ENCODE measurements at regions not wholly inside any gene's neighbourhood (a gene's known extent, or its start where the extent isn't known, plus 50 kb on each side); places are given as distances from the start of the nearest gene placed in this dataset.
A peak's percentile ranks its signal among the peaks of the same experiment; 100 is the strongest.

DNA sequence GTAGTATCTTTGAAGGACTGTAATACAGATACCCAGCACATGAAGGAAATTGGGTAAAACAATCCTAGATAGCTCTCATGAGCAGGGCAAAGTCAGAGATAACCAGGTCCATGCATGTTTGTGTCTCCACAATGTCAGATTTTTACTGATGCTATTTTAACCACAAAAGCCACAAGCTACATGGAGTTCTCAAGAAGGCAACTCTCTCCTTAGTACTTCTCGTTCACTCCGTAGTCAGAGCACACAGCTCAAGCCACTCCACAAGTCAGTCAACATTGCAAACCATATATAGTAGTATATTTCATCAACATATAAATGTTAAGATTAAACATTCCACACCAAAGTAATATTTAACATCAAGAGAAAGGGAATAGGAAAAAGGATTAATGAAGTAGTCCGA lies 98.0 kb upstream of the PIK3CG start:
- ChIA-PET CTCF (ENCODE audit: unreplicated experiment) (no interaction called here), POLR2A (interaction anchor here (0.6 to 1.0 kb wide), 3 partner anchors 8 to 187 kb away, joined by 3 read pairs; no protein-coding TSS in a partner anchor)
- DNase-seq (ENCODE audit: low spot score) = no peak
- no peaks in the 10 kb centered on the region for H3K36me3 ChIP-seq (ENCODE audit: insufficient read depth, low read length)
- intact Hi-C loops (cut with micrococcal nuclease; ENCODE audit: unreplicated experiment) = no loop called here
- no peaks in the 10 kb centered on the region for H3K9me2 ChIP-seq (ENCODE audit: insufficient read depth, low read length)
- TF ChIP-seq, protein P1, sequence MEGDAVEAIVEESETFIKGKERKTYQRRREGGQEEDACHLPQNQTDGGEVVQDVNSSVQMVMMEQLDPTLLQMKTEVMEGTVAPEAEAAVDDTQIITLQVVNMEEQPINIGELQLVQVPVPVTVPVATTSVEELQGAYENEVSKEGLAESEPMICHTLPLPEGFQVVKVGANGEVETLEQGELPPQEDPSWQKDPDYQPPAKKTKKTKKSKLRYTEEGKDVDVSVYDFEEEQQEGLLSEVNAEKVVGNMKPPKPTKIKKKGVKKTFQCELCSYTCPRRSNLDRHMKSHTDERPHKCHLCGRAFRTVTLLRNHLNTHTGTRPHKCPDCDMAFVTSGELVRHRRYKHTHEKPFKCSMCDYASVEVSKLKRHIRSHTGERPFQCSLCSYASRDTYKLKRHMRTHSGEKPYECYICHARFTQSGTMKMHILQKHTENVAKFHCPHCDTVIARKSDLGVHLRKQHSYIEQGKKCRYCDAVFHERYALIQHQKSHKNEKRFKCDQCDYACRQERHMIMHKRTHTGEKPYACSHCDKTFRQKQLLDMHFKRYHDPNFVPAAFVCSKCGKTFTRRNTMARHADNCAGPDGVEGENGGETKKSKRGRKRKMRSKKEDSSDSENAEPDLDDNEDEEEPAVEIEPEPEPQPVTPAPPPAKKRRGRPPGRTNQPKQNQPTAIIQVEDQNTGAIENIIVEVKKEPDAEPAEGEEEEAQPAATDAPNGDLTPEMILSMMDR (conservative IDR thresholded peaks at IDR 0.05; ENCODE audit: low read length) = no peak
- no peak for TF ChIP-seq EZH2phosphoT487 (IDR thresholded peaks at IDR 0.05; ENCODE audit: borderline replicate concordance, low read depth, low read length)
- no TSS peak for BruUV-seq (replicated peaks)
- no peaks in the 10 kb centered on the region for H3K79me2 ChIP-seq (ENCODE audit: insufficient read depth, low read depth, low read length)
- H4K20me1 ChIP-seq (ENCODE audit: insufficient read depth, low read length) = no peaks in the 10 kb centered on the region
- 0 out of 2 replicates have a peak overlapping the region, but pooled peaks have one; percentile 99 for H2AFZ ChIP-seq (ENCODE audit: low read length)
- no peak overlapping the region for H3K27ac ChIP-seq (ENCODE audit: low read depth, low read length, poor library complexity, severe bottlenecking)
- no peaks in the 10 kb centered on the region for H3K9me3 ChIP-seq (ENCODE audit: low read length)
- H3K4me2 ChIP-seq (ENCODE audit: low read length) = no peak overlapping the region
- H3K4me3 ChIP-seq (ENCODE audit: low read depth, low read length, poor library complexity, severe bottlenecking) = no peak overlapping the region
- peaks cover 15% of the 10 kb centered on the region for H3K4me1 ChIP-seq (ENCODE audit: insufficient read depth, low read length, poor library complexity, severe bottlenecking)

DNA sequence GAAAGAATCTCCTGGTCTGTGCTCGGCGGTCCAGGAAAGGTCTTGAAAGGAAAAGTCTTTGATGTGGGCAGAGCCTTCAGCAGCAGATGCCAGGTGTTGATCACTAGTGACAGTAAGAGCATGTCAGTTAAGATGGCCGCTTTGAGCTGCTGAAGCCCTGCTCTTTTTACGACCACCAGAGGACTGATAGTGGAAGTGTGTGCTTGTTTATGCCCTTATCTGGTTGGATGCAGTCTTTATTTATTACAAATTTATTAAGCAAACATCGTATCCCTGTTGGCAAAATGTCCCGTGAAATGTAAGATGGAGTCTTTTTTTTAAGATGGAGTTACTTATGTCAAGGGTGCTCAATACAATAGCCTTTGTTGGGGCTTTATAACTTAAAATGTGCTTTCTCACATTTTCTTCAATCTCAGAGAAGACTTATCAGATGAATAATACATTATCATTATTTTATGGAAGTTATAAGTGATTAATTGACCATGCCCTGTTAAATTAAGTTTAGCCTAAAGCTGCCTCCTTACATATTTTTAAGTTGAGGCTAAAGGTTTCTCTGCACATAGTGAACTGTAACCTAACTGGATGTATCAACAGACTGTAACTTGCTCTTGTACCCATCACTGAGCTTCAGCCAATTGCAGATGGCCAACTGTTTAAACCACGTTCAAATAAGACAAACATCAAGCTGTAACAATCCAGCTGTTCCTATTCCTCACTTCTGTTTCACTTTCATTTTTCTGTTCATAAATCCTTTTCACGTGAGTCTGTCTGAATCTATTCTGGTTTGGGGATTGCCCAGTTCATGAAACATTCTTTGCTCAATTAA lies 97.4 kb upstream of the PIK3CG start:
- POLR2A ChIA-PET = interaction anchor here (0.5 to 2.0 kb wide), 8 partner anchors 8 to 1597 kb away, joined by 3 to 9 read pairs (median 3); no protein-coding TSS in a partner anchor
- TF ChIP-seq EZH2phosphoT487 (IDR thresholded peaks at IDR 0.05; ENCODE audit: borderline replicate concordance, low read depth, low read length) = no peak
- TF ChIP-seq, protein P1 (conservative IDR thresholded peaks at IDR 0.05; ENCODE audit: low read length) = no peak
- no peaks in the 10 kb centered on the region for H3K9me3 ChIP-seq (ENCODE audit: low read length)
- H3K4me3 ChIP-seq (ENCODE audit: low read depth, low read length, poor library complexity, severe bottlenecking) = peak overlapping the region; percentile 57
- CTCF ChIA-PET (ENCODE audit: unreplicated experiment) = no interaction called here
- H2AFZ ChIP-seq (ENCODE audit: low read length) = peak overlapping the region; percentile 99
- no peaks in the 10 kb centered on the region for H3K79me2 ChIP-seq (ENCODE audit: insufficient read depth, low read depth, low read length)
- peak; percentile 58 for DNase-seq (ENCODE audit: low spot score)
- peaks cover 15% of the 10 kb centered on the region for H3K4me1 ChIP-seq (ENCODE audit: insufficient read depth, low read length, poor library complexity, severe bottlenecking)
- H3K9me2 ChIP-seq (ENCODE audit: insufficient read depth, low read length) = no peaks in the 10 kb centered on the region
- H4K20me1 ChIP-seq (ENCODE audit: insufficient read depth, low read length) = no peaks in the 10 kb centered on the region
- no TSS peak for BruUV-seq (replicated peaks)
- H3K4me2 ChIP-seq (ENCODE audit: low read length) = peak overlapping the region; percentile 72
- H3K36me3 ChIP-seq (ENCODE audit: insufficient read depth, low read length) = no peaks in the 10 kb centered on the region
- H3K27ac ChIP-seq (ENCODE audit: low read depth, low read length, poor library complexity, severe bottlenecking) = peak overlapping the region; percentile 15
- intact Hi-C loops (cut with micrococcal nuclease; ENCODE audit: unreplicated experiment) = no loop called here

DNA sequence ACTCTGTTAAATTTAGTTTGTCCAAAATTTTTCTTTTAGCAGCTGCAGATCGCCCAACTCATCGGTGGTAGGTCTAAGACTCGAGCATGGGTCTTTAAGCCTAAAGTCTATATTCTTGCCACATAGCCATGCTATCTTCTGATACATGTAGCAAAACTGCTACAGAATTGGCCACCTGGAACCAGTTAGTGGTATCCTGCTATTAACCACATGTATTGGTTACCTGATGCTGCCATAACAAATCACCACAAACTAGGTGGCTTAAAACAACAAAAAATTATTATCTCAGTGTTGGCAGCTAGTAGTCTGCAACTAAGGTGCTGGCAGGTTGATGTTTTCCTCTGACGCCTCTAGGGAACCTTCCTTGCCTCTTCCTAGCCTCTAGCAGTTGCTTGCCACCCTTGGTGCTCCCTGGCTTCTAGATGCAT lies 96.7 kb upstream of the PIK3CG start:
- Histone ChIP-seq H3K27ac (ENCODE audit: low read depth, low read length, poor library complexity, severe bottlenecking) (peak overlapping the region; percentile 15), H3K9me2 (ENCODE audit: insufficient read depth, low read length) (no peaks in the 10 kb centered on the region), H3K36me3 (ENCODE audit: insufficient read depth, low read length) (no peaks in the 10 kb centered on the region), H3K79me2 (ENCODE audit: insufficient read depth, low read depth, low read length) (no peaks in the 10 kb centered on the region), H3K9me3 (ENCODE audit: low read length) (no peaks in the 10 kb centered on the region), H3K4me2 (ENCODE audit: low read length) (peak overlapping the region; percentile 72), H3K4me3 (ENCODE audit: low read depth, low read length, poor library complexity, severe bottlenecking) (peak overlapping the region; percentile 57), H2AFZ (ENCODE audit: low read length) (peak overlapping the region; percentile 99), H3K4me1 (ENCODE audit: insufficient read depth, low read length, poor library complexity, severe bottlenecking) (peaks cover 15% of the 10 kb centered on the region), H4K20me1 (ENCODE audit: insufficient read depth, low read length) (no peaks in the 10 kb centered on the region)
- intact Hi-C loops (cut with micrococcal nuclease; ENCODE audit: unreplicated experiment) = no loop called here
- ChIA-PET POLR2A (interaction anchor here (0.6 to 2.0 kb wide), 6 partner anchors 13 to 158 kb away, joined by 3 to 9 read pairs (median 3); no protein-coding TSS in a partner anchor), CTCF (ENCODE audit: unreplicated experiment) (no interaction called here)
- no TSS peak for BruUV-seq (replicated peaks)
- DNase-seq (ENCODE audit: low spot score) = peak; percentile 20
- TF ChIP-seq, protein P1 (conservative IDR thresholded peaks at IDR 0.05; ENCODE audit: low read length) = no peak
- no peak for TF ChIP-seq EZH2phosphoT487 (IDR thresholded peaks at IDR 0.05; ENCODE audit: borderline replicate concordance, low read depth, low read length)
